Adrenal gland (tissue), 9 donors: ENCODE measurements at regions not wholly inside any gene's neighbourhood (a gene's known extent, or its start where the extent isn't known, plus 50 kb on each side); places are given as distances from the start of the nearest gene placed in this dataset.

Experiments used
- DNase-seq, 7 donors: peaks; one replicate each; pipeline ENCODE4 v3.0.0-alpha.2; 2019 to 2020
- H3K27ac ChIP-seq, 5 donors: fragments of 200-600 bp; sonication (generic) in 4 of 5; 1 replicate in 3 of 5; 2 replicates in 2 of 5; pipeline versions ENCODE4 v1.5.1 to v1.8.0; 2016 to 2020; ENCODE audit warnings: mild to moderate bottlenecking in 1 of 5
- H3K27me3 ChIP-seq: fragments of 200-600 bp; 2 replicates; pipeline ENCODE4 v1.8.0; 2021
- H3K36me3 ChIP-seq, 2 donors: fragments of 200-600 bp; replicated peaks in 1 of 2; 1 replicate in 1 of 2; 2 replicates in 1 of 2; pipeline versions ENCODE4 v1.5.1 to v1.8.0; 2018 to 2022
- H3K4me1 ChIP-seq, 2 donors: fragments of 200-600 bp; replicated peaks in 1 of 2; 1 replicate in 1 of 2; 2 replicates in 1 of 2; pipeline versions ENCODE4 v1.5.1 to v1.8.0; 2018 to 2021
- H3K4me3 ChIP-seq, 4 donors: fragments of 200-600 bp; sonication (generic) in 3 of 4; one replicate each; pipeline ENCODE4 v1.5.1; 2016 to 2018
- H3K9me3 ChIP-seq, 3 donors: fragments of 200-600 bp; sonication (generic) in 1 of 3; replicated peaks in 1 of 3; 1 replicate in 2 of 3; 2 replicates in 1 of 3; pipeline versions ENCODE4 v1.5.1 to v1.8.0; 2016 to 2021
- CTCF ChIP-seq, 6 experiments: fragments of 450-650 bp in 4 of 6; fragments of 200-600 bp in 2 of 6; sonication (generic) in 1 of 6; IDR thresholded peaks; 1 replicate in 5 of 6; 2 replicates in 1 of 6; pipeline versions ENCODE4 v1.5.1 to v1.8.0; 2016 to 2021; ENCODE audit warnings: antibody characterized with exemption in 6 of 6, mild to moderate bottlenecking in 2 of 6, moderate library complexity in 1 of 6
- POLR2A ChIP-seq, 2 donors: fragments of 450-650 bp; IDR thresholded peaks; one replicate each; pipeline ENCODE4 v1.6.1; 2017; ENCODE audit warnings: antibody characterized with exemption in 2 of 2, mild to moderate bottlenecking in 2 of 2, moderate library complexity in 1 of 2
- WGBS, 4 donors: extraction: QIAGEN DNeasy Blood & Tissue Kit in 2 of 4; methylation state at CpG; one replicate each; pipeline versions ENCODE4 v1.1.5 to v1.1.7; 2013 to 2017; 5-methylcytosine and 5-hydroxymethylcytosine counted together
- intact Hi-C, 2 donors: fragments of 100-400 bp; cut with DNase I; formaldehyde crosslinking; loops; one replicate each; pipeline versions ENCODE4 v1.14.1 to v1.15.0; 2022 to 2023
- donor health status: healthy with polysubstance abuse.
- donor health status: Bipolar disorder and iron deficiency.
- donor health status: DM: yes; HTN: yes; CAD: no.
- donor health status: DM: no; HTN: no; CAD: no.
- donor health status: DM: no; HTN: no; CAD: no.

- H3K4me1 ChIP-seq: no peaks in the 10 kb centered on the region
- 90 to 94% (median 92%) methylated on average over 3 of the region's 3 CpGs for WGBS, 4 donors
- no peaks in the 10 kb centered on the region for H3K9me3 ChIP-seq
- no peaks in the 10 kb centered on the region for H3K36me3 ChIP-seq
- no peak overlapping the region for H3K4me3 ChIP-seq
- H3K27ac ChIP-seq: no peak overlapping the region
- no peak for DNase-seq
- H3K27me3 ChIP-seq: no peaks in the 10 kb centered on the region
- intact Hi-C loops: no loop called here
- TF ChIP-seq POLR2A (IDR thresholded peaks at IDR 0.05) (no peak), CTCF (IDR thresholded peaks at IDR 0.05) (no peak)
Observed at GRCh38 chr1:232388363-232388762, 241.6 kb downstream of the SIPA1L2 start.

- no peak overlapping the region for H3K4me3 ChIP-seq
- 80 to 96% (median 92%) methylated on average over 7 to 9 of the region's 9 CpGs for WGBS, 4 donors
- intact Hi-C loops: no loop called here
- DNase-seq: no peak
- no peak overlapping the region for H3K27ac ChIP-seq
- no peaks in the 10 kb centered on the region for H3K4me1 ChIP-seq
- no peaks in the 10 kb centered on the region for H3K9me3 ChIP-seq
- no peaks in the 10 kb centered on the region for H3K27me3 ChIP-seq
- TF ChIP-seq POLR2A (IDR thresholded peaks at IDR 0.05) (no peak), CTCF (IDR thresholded peaks at IDR 0.05) (no peak)
- H3K36me3 ChIP-seq: no peaks in the 10 kb centered on the region
Observed at GRCh38 chr1:232386721-232387510, 243.0 kb downstream of the SIPA1L2 start.

DNA sequence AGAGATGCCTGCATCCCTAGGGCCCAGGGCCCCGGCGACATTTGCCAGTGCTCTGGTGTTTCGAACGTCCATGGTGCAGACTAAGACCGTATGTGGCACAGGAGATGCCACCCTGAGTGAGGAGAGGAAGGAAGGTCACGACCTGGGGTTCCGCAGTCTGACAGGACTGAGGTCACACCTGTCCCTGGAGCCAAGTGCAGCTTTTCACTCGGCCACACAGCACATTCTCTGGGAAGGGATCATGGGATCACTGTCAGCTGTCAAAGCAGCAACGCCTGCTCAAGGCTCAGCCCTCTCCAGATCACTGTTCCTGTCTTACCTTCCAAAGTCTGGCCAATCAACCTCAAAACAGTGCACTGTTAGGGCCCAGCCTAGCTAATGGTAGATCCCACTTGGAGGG is 243.6 kb downstream of the SIPA1L2 start:
- no peak overlapping the region for H3K27ac ChIP-seq
- no peak for TF ChIP-seq CTCF (IDR thresholded peaks at IDR 0.05)
- no peak for TF ChIP-seq POLR2A (IDR thresholded peaks at IDR 0.05)
- intact Hi-C loops: no loop called here
- H3K36me3 ChIP-seq: no peaks in the 10 kb centered on the region
- no peaks in the 10 kb centered on the region for H3K4me1 ChIP-seq
- no peak overlapping the region for H3K4me3 ChIP-seq
- no peak for DNase-seq
- H3K9me3 ChIP-seq: no peaks in the 10 kb centered on the region
- no peaks in the 10 kb centered on the region for H3K27me3 ChIP-seq
- WGBS, 4 donors: 79 to 89% (median 84%) methylated on average over 5 to 9 of the region's 9 CpGs

GRCh38 chr1:232385221-232385620 is 244.7 kb downstream of the SIPA1L2 start:
- WGBS, 4 donors: 80 to 90% (median 83%) methylated on average over 10 of the region's 10 CpGs
- TF ChIP-seq POLR2A (IDR thresholded peaks at IDR 0.05) (no peak), CTCF (IDR thresholded peaks at IDR 0.05) (no peak)

More at GRCh38 chr1:232385221-232385620, 244.7 kb downstream of the SIPA1L2 start:
- Histone ChIP-seq H3K36me3 (no peaks in the 10 kb centered on the region), H3K9me3 (no peaks in the 10 kb centered on the region), H3K27ac (no peak overlapping the region), H3K27me3 (no peaks in the 10 kb centered on the region), H3K4me1 (no peaks in the 10 kb centered on the region), H3K4me3 (no peak overlapping the region)
- DNase-seq: no peak
- intact Hi-C loops: no loop called here
